ENCODE measurements at regions not wholly inside any gene's neighbourhood (a gene's known extent, or its start where the extent isn't known, plus 50 kb on each side); places are given as distances from the start of the nearest gene placed in this dataset.

- TF ChIP-seq CTCF (conservative IDR thresholded peaks at IDR 0.05; ENCODE audit: low read depth, low read length) (no peak; the same call in 1 of the 2 replicates), POLR2A (IDR thresholded peaks at IDR 0.05; ENCODE audit: low read depth, low read length) (no peak), RAD21 (IDR thresholded peaks at IDR 0.05; ENCODE audit: low read length) (no peak), NFE2L2 (IDR thresholded peaks at IDR 0.05; ENCODE audit: low read depth, low read length) (no peak), CEBPB (IDR thresholded peaks at IDR 0.05; ENCODE audit: low read depth, low read length) (no peak), RFX5 (IDR thresholded peaks at IDR 0.05; ENCODE audit: low read depth, low read length) (no peak), MXI1 (IDR thresholded peaks at IDR 0.05; ENCODE audit: borderline replicate concordance, low read depth, low read length) (no peak), FOS (IDR thresholded peaks at IDR 0.05; ENCODE audit: low read depth, low read length) (no peak)
Observed at GRCh38 chr15:36251450-36251849, 328.0 kb upstream of the CDIN1 start.

Data from IMR-90 (cell line).